ENCODE measurements at regions not wholly inside any gene's neighbourhood (a gene's known extent, or its start where the extent isn't known, plus 50 kb on each side); places are given as distances from the start of the nearest gene placed in this dataset.

GRCh38 chr1:8191474-8191873, 126.4 kb upstream of the SLC45A1 start:
- ChIA-PET POLR2A (no interaction called here), CTCF (no interaction called here)
- Mint-ChIP-seq H3K27me3 (no peaks in the 10 kb centered on the region), H3K4me3 (no peak overlapping the region), H3K4me1 (peaks cover 10% of the 10 kb centered on the region), H3K27ac (no peak overlapping the region), H3K36me3 (ENCODE audit: low read depth) (no peaks in the 10 kb centered on the region), H3K9me3 (no peaks in the 10 kb centered on the region)
- DNase-seq = no peak

GRCh38 chr1:8189931-8190483, 127.9 kb upstream of the SLC45A1 start:
- ChIA-PET CTCF (interaction anchor here (1.0 kb wide), 1 partner anchor 209 kb away, joined by 4 read pairs; no protein-coding TSS in a partner anchor), POLR2A (interaction anchor here (0.8 kb wide), 1 partner anchor 24 kb away, joined by 3 read pairs; no protein-coding TSS in a partner anchor)

GRCh38 chr1:8185400-8185799, 132.5 kb upstream of the SLC45A1 start:
- H3K9me3 Mint-ChIP-seq = no peaks in the 10 kb centered on the region
- no peak overlapping the region for H3K4me3 Mint-ChIP-seq
- H3K36me3 Mint-ChIP-seq (ENCODE audit: low read depth) = no peaks in the 10 kb centered on the region
- H3K4me1 Mint-ChIP-seq = peaks cover 24% of the 10 kb centered on the region
- no peak for DNase-seq
- POLR2A ChIA-PET = no interaction called here
- CTCF ChIA-PET = interaction anchor here (0.7 kb wide), 1 partner anchor 154 kb away, joined by 5 read pairs; no protein-coding TSS in a partner anchor
- no peak overlapping the region for H3K27ac Mint-ChIP-seq
- H3K27me3 Mint-ChIP-seq = no peaks in the 10 kb centered on the region

More at GRCh38 chr1:8189931-8190483, 127.9 kb upstream of the SLC45A1 start:
- H3K36me3 Mint-ChIP-seq (ENCODE audit: low read depth) = no peaks in the 10 kb centered on the region
- H3K4me1 Mint-ChIP-seq = peaks cover 10% of the 10 kb centered on the region
- H3K9me3 Mint-ChIP-seq = no peaks in the 10 kb centered on the region
- H3K27me3 Mint-ChIP-seq = no peaks in the 10 kb centered on the region
- H3K27ac Mint-ChIP-seq = no peak overlapping the region
- no peak overlapping the region for H3K4me3 Mint-ChIP-seq
- no peak for DNase-seq

- Mint-ChIP-seq H3K27ac (no peak overlapping the region), H3K27me3 (peaks cover 1% of the 10 kb centered on the region), H3K36me3 (ENCODE audit: low read depth) (peaks cover 6% of the 10 kb centered on the region), H3K4me3 (no peak overlapping the region), H3K4me1 (peaks cover 24% of the 10 kb centered on the region), H3K9me3 (peaks cover 8% of the 10 kb centered on the region)
- CTCF ChIA-PET = no interaction called here
- POLR2A ChIA-PET = no interaction called here
- DNase-seq = no peak
Measured at GRCh38 chr1:8184301-8184700, 133.6 kb upstream of the SLC45A1 start.

GRCh38 chr1:8182034-8182761, 135.7 kb upstream of the SLC45A1 start:
- DNase-seq = peak; percentile 48
- CTCF ChIA-PET = no interaction called here
- H3K4me3 Mint-ChIP-seq = peak overlapping the region; percentile 46

GRCh38 chr1:8179132-8179793, 138.7 kb upstream of the SLC45A1 start:
- H3K9me3 Mint-ChIP-seq = peaks cover 17% of the 10 kb centered on the region
- H3K36me3 Mint-ChIP-seq (ENCODE audit: low read depth) = peaks cover 11% of the 10 kb centered on the region
- POLR2A ChIA-PET = interaction anchor here (1.0 kb wide), 1 partner anchor 11 kb away, joined by 3 read pairs; no protein-coding TSS in a partner anchor
- no peak overlapping the region for H3K27ac Mint-ChIP-seq
- no peak overlapping the region for H3K4me3 Mint-ChIP-seq
- CTCF ChIA-PET = no interaction called here
- H3K27me3 Mint-ChIP-seq = peaks cover 1% of the 10 kb centered on the region
- peaks cover 24% of the 10 kb centered on the region for H3K4me1 Mint-ChIP-seq
- DNase-seq = no peak

More at GRCh38 chr1:8182034-8182761, 135.7 kb upstream of the SLC45A1 start:
- Mint-ChIP-seq H3K27me3 (peaks cover 1% of the 10 kb centered on the region), H3K36me3 (ENCODE audit: low read depth) (peaks cover 11% of the 10 kb centered on the region), H3K4me1 (peaks cover 24% of the 10 kb centered on the region), H3K27ac (peak overlapping the region; percentile 92), H3K9me3 (peaks cover 17% of the 10 kb centered on the region)
- POLR2A ChIA-PET = interaction anchor here (0.6 to 1.5 kb wide), 5 partner anchors 12 to 696 kb away, joined by 3 to 16 read pairs (median 8); partner anchors contain the start of gene ENO1

- peaks cover 17% of the 10 kb centered on the region for H3K9me3 Mint-ChIP-seq
- no peak for DNase-seq
- H3K4me1 Mint-ChIP-seq = peaks cover 1% of the 10 kb centered on the region
- peaks cover 11% of the 10 kb centered on the region for H3K36me3 Mint-ChIP-seq (ENCODE audit: low read depth)
- H3K27me3 Mint-ChIP-seq = peaks cover 1% of the 10 kb centered on the region
- no peak overlapping the region for H3K4me3 Mint-ChIP-seq
- CTCF ChIA-PET = no interaction called here
- H3K27ac Mint-ChIP-seq = no peak overlapping the region
- POLR2A ChIA-PET = no interaction called here
Measured at GRCh38 chr1:8176279-8176678, 141.6 kb upstream of the SLC45A1 start.

- no peak for DNase-seq
- POLR2A ChIA-PET = no interaction called here
- H3K4me1 Mint-ChIP-seq = peaks cover 7% of the 10 kb centered on the region
- H3K27me3 Mint-ChIP-seq = peaks cover under 1% of the 10 kb centered on the region
- CTCF ChIA-PET = no interaction called here
- no peak overlapping the region for H3K4me3 Mint-ChIP-seq
- H3K36me3 Mint-ChIP-seq (ENCODE audit: low read depth) = peaks cover 9% of the 10 kb centered on the region
- no peak overlapping the region for H3K27ac Mint-ChIP-seq
- peaks cover 13% of the 10 kb centered on the region for H3K9me3 Mint-ChIP-seq
Measured at GRCh38 chr1:8174807-8175206, 143.1 kb upstream of the SLC45A1 start.

GRCh38 chr1:8171751-8172464, 145.8 kb upstream of the ERRFI1 start:
- H3K27ac Mint-ChIP-seq = no peak overlapping the region
- ChIA-PET POLR2A (interaction anchor here (5.7 kb wide), 1 partner anchor 18 kb away, joined by 37 read pairs; no protein-coding TSS in a partner anchor), CTCF (no interaction called here)
- DNase-seq = no peak
- no peaks in the 10 kb centered on the region for H3K27me3 Mint-ChIP-seq
- H3K9me3 Mint-ChIP-seq = no peaks in the 10 kb centered on the region
- H3K36me3 Mint-ChIP-seq (ENCODE audit: low read depth) = peaks cover 2% of the 10 kb centered on the region
- peaks cover 33% of the 10 kb centered on the region for H3K4me1 Mint-ChIP-seq
- no peak overlapping the region for H3K4me3 Mint-ChIP-seq

- ChIA-PET CTCF (interaction anchor here (0.9 kb wide), 1 partner anchor 72 kb away, joined by 4 read pairs; no protein-coding TSS in a partner anchor), POLR2A (interaction anchor here (0.9 to 5.7 kb wide), 3 partner anchors 12 to 34 kb away, joined by 3 to 37 read pairs (median 16); no protein-coding TSS in a partner anchor)
- Mint-ChIP-seq H3K36me3 (ENCODE audit: low read depth) (peaks cover 2% of the 10 kb centered on the region), H3K27ac (peak overlapping the region; percentile 95), H3K4me1 (peaks cover 37% of the 10 kb centered on the region), H3K27me3 (no peaks in the 10 kb centered on the region), H3K4me3 (no peak overlapping the region), H3K9me3 (no peaks in the 10 kb centered on the region)
- no peak for DNase-seq
Measured at GRCh38 chr1:8170059-8170835, 144.1 kb upstream of the ERRFI1 start.

GRCh38 chr1:8169364-8170058, 143.4 kb upstream of the ERRFI1 start:
- ChIA-PET CTCF (no interaction called here), POLR2A (interaction anchor here (0.7 to 5.7 kb wide), 3 partner anchors 13 to 220 kb away, joined by 3 to 37 read pairs (median 16); no protein-coding TSS in a partner anchor)

More at GRCh38 chr1:8169364-8170058, 143.4 kb upstream of the ERRFI1 start:
- peak overlapping the region; percentile 95 for H3K27ac Mint-ChIP-seq
- H3K4me1 Mint-ChIP-seq = peaks cover 37% of the 10 kb centered on the region
- DNase-seq = peak; percentile 68
- H3K36me3 Mint-ChIP-seq (ENCODE audit: low read depth) = peaks cover 2% of the 10 kb centered on the region
- H3K27me3 Mint-ChIP-seq = no peaks in the 10 kb centered on the region
- H3K4me3 Mint-ChIP-seq = peak overlapping the region; percentile 21
- no peaks in the 10 kb centered on the region for H3K9me3 Mint-ChIP-seq
